Mesothelial cell of epicardium (in vitro differentiated cells): ENCODE measurements at regions not wholly inside any gene's neighbourhood (a gene's known extent, or its start where the extent isn't known, plus 50 kb on each side); places are given as distances from the start of the nearest gene placed in this dataset.

Experiments used
- DNase-seq, 2 experiments: peaks; one replicate each; pipeline ENCODE4 v3.0.0; 2021; ENCODE audit warnings: low spot score in 2 of 2; ENCODE audit not compliant: unreplicated experiment in 2 of 2
- H3K27ac Mint-ChIP-seq: 2 replicates; pipeline ENCODE4 v1.8.0; 2021; ENCODE audit warnings: mixed read lengths
- H3K27me3 Mint-ChIP-seq: 2 replicates; pipeline ENCODE4 v1.8.0; 2021; ENCODE audit warnings: low read depth, mixed read lengths
- H3K36me3 Mint-ChIP-seq: 2 replicates; pipeline ENCODE4 v1.8.0; 2021; ENCODE audit warnings: mixed read lengths
- H3K4me1 Mint-ChIP-seq: 2 replicates; pipeline ENCODE4 v1.8.0; 2021; ENCODE audit warnings: mixed read lengths
- H3K4me3 Mint-ChIP-seq: 2 replicates; pipeline ENCODE4 v1.8.0; 2021; ENCODE audit warnings: mild to moderate bottlenecking, moderate library complexity, mixed read lengths
- H3K9me3 Mint-ChIP-seq: 2 replicates; pipeline ENCODE4 v1.8.0; 2021; ENCODE audit warnings: mixed read lengths
- CTCF ChIP-seq: fragments of 200-600 bp; sonication (generic); IDR thresholded peaks from one replicate; pipeline ENCODE4 v1.5.0; 2021; ENCODE audit warnings: antibody characterized with exemption; ENCODE audit not compliant: unreplicated experiment

DNA sequence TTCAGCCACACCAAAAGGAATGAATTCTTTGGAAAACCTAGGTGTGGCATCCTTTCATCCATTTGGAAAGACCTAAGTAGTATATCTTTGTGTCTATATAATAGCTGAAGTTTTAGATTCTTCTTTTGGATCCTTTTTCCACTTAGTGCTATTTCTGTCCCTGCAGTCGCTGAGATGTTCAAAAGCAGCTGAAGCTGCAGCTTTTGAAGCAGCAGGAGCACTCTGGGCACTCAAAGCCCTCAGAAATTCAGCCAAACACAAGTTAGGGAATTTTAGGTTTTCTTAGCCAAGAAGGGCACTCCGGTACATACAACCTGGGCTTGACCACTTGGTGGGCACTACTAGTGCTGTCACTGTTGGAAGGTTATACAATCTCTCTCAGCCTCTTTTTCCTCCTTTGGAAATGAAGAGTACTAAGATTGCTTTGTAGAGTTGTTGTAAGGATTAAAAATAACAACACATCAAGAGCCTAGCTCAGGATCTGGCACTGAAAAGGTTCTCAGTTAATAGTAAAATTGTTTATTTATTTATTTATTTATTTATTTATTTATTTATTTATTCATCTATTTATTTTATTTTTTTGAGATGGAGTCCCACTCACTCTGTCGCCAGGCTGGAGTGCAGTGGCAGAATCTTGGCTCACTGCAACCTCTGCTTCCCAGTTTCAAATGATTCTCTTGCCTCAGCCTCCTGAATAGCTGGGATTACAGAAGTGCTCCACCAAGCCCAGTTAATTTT is 71.9 kb upstream of the SLC22A16 start:
- Mint-ChIP-seq H3K27ac (no peak overlapping the region), H3K4me1 (no peaks in the 10 kb centered on the region), H3K9me3 (peaks cover 32% of the 10 kb centered on the region), H3K27me3 (peaks cover 5% of the 10 kb centered on the region), H3K36me3 (peaks cover 2% of the 10 kb centered on the region), H3K4me3 (no peak overlapping the region)
- TF ChIP-seq CTCF, result no peak
- DNase-seq, result no peak

- Mint-ChIP-seq H3K9me3 (peaks cover 30% of the 10 kb centered on the region), H3K36me3 (peaks cover 2% of the 10 kb centered on the region), H3K4me3 (no peak overlapping the region), H3K27ac (no peak overlapping the region), H3K4me1 (peaks cover 5% of the 10 kb centered on the region), H3K27me3 (peaks cover 5% of the 10 kb centered on the region)
- DNase-seq, result no peak
- TF ChIP-seq CTCF, result no peak
These were observed 71.0 kb upstream of the SLC22A16 start for GRCh38 chr6:110547266-110547964.

DNA sequence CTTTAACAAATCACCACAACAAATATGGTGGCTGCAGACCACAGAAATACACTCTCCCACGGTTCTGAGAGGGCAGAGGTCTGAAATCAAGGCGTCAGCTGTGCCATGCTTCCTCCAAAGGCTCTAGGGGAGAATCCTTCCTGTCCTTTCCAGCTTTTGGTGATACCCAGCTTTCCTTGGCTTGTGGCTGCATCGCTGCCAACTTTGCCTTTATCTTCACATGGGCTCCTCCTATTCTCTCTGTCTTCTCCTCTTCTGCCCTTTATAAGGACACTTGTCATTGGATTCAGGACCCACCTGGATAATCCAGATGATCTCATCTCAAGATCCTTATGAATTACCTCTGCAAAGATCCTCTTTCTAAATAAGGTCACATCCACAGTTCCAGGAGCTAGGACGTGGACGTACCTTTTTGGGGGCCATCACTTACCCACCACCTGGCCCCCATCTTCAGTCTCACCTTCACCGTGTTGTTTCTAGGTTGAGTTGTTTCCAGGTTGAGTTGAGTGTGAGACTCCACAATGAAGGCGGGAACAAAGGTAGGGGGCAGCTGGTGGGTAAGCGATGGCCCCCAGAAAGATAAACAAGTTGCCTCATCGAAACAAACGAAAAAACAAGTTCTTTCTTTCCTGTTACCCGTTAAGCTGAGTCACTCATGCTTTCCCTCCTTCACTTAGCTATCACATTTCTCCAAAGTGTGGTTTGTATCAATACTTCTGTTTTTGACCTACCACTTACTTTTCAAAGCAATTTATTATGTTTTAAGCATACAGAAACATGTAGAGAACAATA is 68.9 kb upstream of the SLC22A16 start:
- no peak for DNase-seq
- peaks cover 5% of the 10 kb centered on the region for H3K27me3 Mint-ChIP-seq
- H3K27ac Mint-ChIP-seq, result no peak overlapping the region
- no peaks in the 10 kb centered on the region for H3K36me3 Mint-ChIP-seq
- H3K4me1 Mint-ChIP-seq, result peaks cover 14% of the 10 kb centered on the region
- no peak overlapping the region for H3K4me3 Mint-ChIP-seq
- TF ChIP-seq CTCF, result no peak
- peaks cover 28% of the 10 kb centered on the region for H3K9me3 Mint-ChIP-seq

GRCh38 chr6:110544472-110544871 is 68.1 kb upstream of the SLC22A16 start:
- Mint-ChIP-seq H3K27ac (no peak overlapping the region), H3K9me3 (peaks cover 33% of the 10 kb centered on the region), H3K4me3 (no peak overlapping the region), H3K4me1 (peaks cover 14% of the 10 kb centered on the region), H3K27me3 (peaks cover 5% of the 10 kb centered on the region), H3K36me3 (no peaks in the 10 kb centered on the region)
- no peak for TF ChIP-seq CTCF
- no peak for DNase-seq

- no peak overlapping the region for H3K4me3 Mint-ChIP-seq
- H3K9me3 Mint-ChIP-seq, result peaks cover 37% of the 10 kb centered on the region
- no peak for TF ChIP-seq CTCF
- no peak for DNase-seq
- H3K4me1 Mint-ChIP-seq, result peaks cover 14% of the 10 kb centered on the region
- H3K27ac Mint-ChIP-seq, result no peak overlapping the region
- peaks cover 5% of the 10 kb centered on the region for H3K27me3 Mint-ChIP-seq
- H3K36me3 Mint-ChIP-seq, result no peaks in the 10 kb centered on the region
These were observed 66.7 kb upstream of the SLC22A16 start for GRCh38 chr6:110543106-110543505.
